IMR-90 (cell line): ENCODE measurements at regions not wholly inside any gene's neighbourhood (a gene's known extent, or its start where the extent isn't known, plus 50 kb on each side); places are given as distances from the start of the nearest gene placed in this dataset.

Experiments
- ATAC-seq: fragments of 200-7000 bp; cut with Tn5 transposase; 2 replicates; pipeline ENCODE4 v1.9.1; 2020; ENCODE audit warnings: low read depth, mild to moderate bottlenecking, moderate library complexity
- BruUV-seq: library from RNA; stranded (reverse); fragments of 400-500 nt; replicated peaks from 2 replicates; lab custom pipeline; 2021; lab: Mats Ljungman, UMichigan
- CTCF ChIA-PET: fragments of 300-600 bp; formaldehyde crosslinking; extraction: SDS; loops from one replicate; lab custom pipeline; 2021; ENCODE audit warnings: antibody characterized with exemption; lab: Yijun Ruan, JAX
- POLR2A ChIA-PET: fragments of 300-600 bp; sonication (Branson Sonifier 250); formaldehyde crosslinking; loops from one replicate; lab custom pipeline; 2022; ENCODE audit warnings: antibody characterized with exemption; ENCODE audit not compliant: unreplicated experiment; lab: Charles Lee
- DNase-seq: peaks from one replicate; pipeline ENCODE4 v3.0.0; 2013
- H2AFZ ChIP-seq: replicated peaks from 2 replicates; pipeline ENCODE3; 2013; ENCODE audit warnings: low read length, mild to moderate bottlenecking; ENCODE audit not compliant: poor library complexity
- H2AK5ac ChIP-seq: 2 replicates; pipeline ENCODE4 v1.6.1; 2013; ENCODE audit warnings: low read depth, low read length, inconsistent platforms
- H2AK9ac ChIP-seq: replicated peaks from 2 replicates; pipeline ENCODE3; 2013; ENCODE audit warnings: mild to moderate bottlenecking, low read depth, low read length, moderate library complexity; ENCODE audit not compliant: poor library complexity
- H2BK120ac ChIP-seq: 2 replicates; pipeline ENCODE4 v1.6.1; 2013; ENCODE audit warnings: low read depth, low read length, inconsistent platforms
- H2BK15ac ChIP-seq: 3 replicates; pipeline ENCODE4 v1.6.1; 2013; ENCODE audit warnings: low read depth, low read length, inconsistent platforms
- H2BK20ac ChIP-seq: 2 replicates; pipeline ENCODE4 v1.6.1; 2013; ENCODE audit warnings: low read depth, mild to moderate bottlenecking, inconsistent platforms, low read length, moderate library complexity
- H2BK5ac ChIP-seq: 2 replicates; pipeline ENCODE4 v1.6.1; 2013; ENCODE audit warnings: mild to moderate bottlenecking, low read depth, low read length, inconsistent platforms; ENCODE audit not compliant: poor library complexity, severe bottlenecking
- H3K14ac ChIP-seq: replicated peaks from 2 replicates; pipeline ENCODE4 v1.6.1; 2013; ENCODE audit warnings: low read depth, low read length, inconsistent platforms
- H3K18ac ChIP-seq: 2 replicates; pipeline ENCODE4 v1.6.1; 2013; ENCODE audit warnings: low read depth, low read length, control low read depth
- H3K23ac ChIP-seq: 2 replicates; pipeline ENCODE4 v1.6.1; 2013; ENCODE audit warnings: low read depth, low read length, inconsistent platforms
- H3K27ac ChIP-seq: 2 replicates; pipeline ENCODE4 v1.5.1; 2013; ENCODE audit warnings: mild to moderate bottlenecking, control low read depth, low read length; ENCODE audit not compliant: insufficient read depth
- H3K27me3 ChIP-seq: 2 replicates; pipeline ENCODE4 v1.6.1; 2013; ENCODE audit warnings: low read length; ENCODE audit not compliant: control insufficient read depth, insufficient read depth
- H3K36me3 ChIP-seq: 2 replicates; pipeline ENCODE4 v1.6.1; 2013; ENCODE audit warnings: low read length, mixed read lengths; ENCODE audit not compliant: control insufficient read depth, insufficient read depth
- H3K4ac ChIP-seq: 2 replicates; pipeline ENCODE4 v1.6.1; 2013; ENCODE audit warnings: low read depth, low read length, inconsistent platforms
- H3K4me1 ChIP-seq: 2 replicates; pipeline ENCODE4 v1.6.1; 2013; ENCODE audit warnings: low read length, mixed read lengths; ENCODE audit not compliant: control insufficient read depth, insufficient read depth
- H3K4me2 ChIP-seq: 2 replicates; pipeline ENCODE4 v1.6.1; 2013; ENCODE audit warnings: low read depth, mild to moderate bottlenecking, control low read depth, low read length, moderate library complexity
- H3K4me3 ChIP-seq: 2 replicates; pipeline ENCODE4 v1.5.1; 2013; ENCODE audit warnings: low read depth, mild to moderate bottlenecking, control low read depth, low read length, moderate library complexity; ENCODE audit not compliant: insufficient read depth
- H3K56ac ChIP-seq: 2 replicates; pipeline ENCODE4 v1.6.1; 2013; ENCODE audit warnings: low read length, inconsistent platforms; ENCODE audit not compliant: insufficient read depth; ENCODE audit errors: extremely low read depth
- H3K79me1 ChIP-seq, 2 experiments: 2 replicates each; pipeline ENCODE4 v1.6.1; 2013; ENCODE audit warnings: low read length in 2 of 2, inconsistent platforms in 1 of 2, low read depth in 1 of 2
- H3K9ac ChIP-seq: 2 replicates; pipeline ENCODE4 v1.6.1; 2013; ENCODE audit warnings: low read depth, low read length, control low read depth
- H3K9me1 ChIP-seq: 2 replicates; pipeline ENCODE4 v1.6.1; 2013; ENCODE audit warnings: low read length, inconsistent platforms; ENCODE audit not compliant: insufficient read depth
- H3K9me3 ChIP-seq: 2 replicates; pipeline ENCODE4 v1.6.1; 2013; ENCODE audit warnings: low read length; ENCODE audit not compliant: control insufficient read depth, insufficient read depth
- H4K20me1 ChIP-seq: 2 replicates; pipeline ENCODE4 v1.6.1; 2013; ENCODE audit warnings: low read length, inconsistent platforms; ENCODE audit not compliant: insufficient read depth
- H4K5ac ChIP-seq: 2 replicates; pipeline ENCODE4 v1.6.1; 2013; ENCODE audit warnings: mild to moderate bottlenecking, low read depth, low read length, control low read depth
- H4K8ac ChIP-seq, 2 experiments: 2 replicates each; pipeline ENCODE4 v1.6.1; 2013; ENCODE audit warnings: low read depth in 2 of 2, low read length in 2 of 2, control low read depth in 1 of 2, inconsistent platforms in 1 of 2
- H4K91ac ChIP-seq: 2 replicates; pipeline ENCODE4 v1.6.1; 2013; ENCODE audit warnings: low read depth, low read length, inconsistent platforms; ENCODE audit not compliant: insufficient read depth
- BHLHE40 ChIP-seq: fragments of 150-350 bp; IDR thresholded peaks from 2 replicates; pipeline ENCODE4 v1.6.1; 2016; ENCODE audit warnings: mild to moderate bottlenecking, low read depth, low read length
- CEBPB ChIP-seq: IDR thresholded peaks from 2 replicates; pipeline ENCODE4 v1.6.1; 2012; ENCODE audit warnings: low read depth, low read length, improper control_type of control experiment
- CHD1 ChIP-seq: IDR thresholded peaks from 2 replicates; pipeline ENCODE4 v1.6.1; 2012; ENCODE audit warnings: low read depth, low read length, improper control_type of control experiment
- ELK1 ChIP-seq: fragments of 150-350 bp; IDR thresholded peaks from 2 replicates; pipeline ENCODE4 v1.6.1; 2016; ENCODE audit warnings: low read depth, mild to moderate bottlenecking, low read length, moderate library complexity, borderline replicate concordance
- FOS ChIP-seq: fragments of 150-350 bp; IDR thresholded peaks from 2 replicates; pipeline ENCODE4 v1.6.1; 2016; ENCODE audit warnings: low read depth, low read length
- MAFK ChIP-seq: IDR thresholded peaks from 2 replicates; pipeline ENCODE4 v1.6.1; 2012; ENCODE audit warnings: low read depth, low read length, improper control_type of control experiment
- MAZ ChIP-seq: IDR thresholded peaks from 2 replicates; pipeline ENCODE4 v1.6.1; 2012; ENCODE audit warnings: low read depth, mild to moderate bottlenecking, low read length, improper control_type of control experiment, moderate library complexity, borderline replicate concordance
- MXI1 ChIP-seq: IDR thresholded peaks from 2 replicates; pipeline ENCODE4 v1.6.1; 2012; ENCODE audit warnings: low read depth, mild to moderate bottlenecking, low read length, moderate library complexity, borderline replicate concordance
- NFE2L2 ChIP-seq: fragments of 150-350 bp; IDR thresholded peaks from 2 replicates; pipeline ENCODE4 v1.6.1; 2016; ENCODE audit warnings: low read depth, mild to moderate bottlenecking, low read length
- POLR2A ChIP-seq: IDR thresholded peaks from 2 replicates; pipeline ENCODE4 v1.6.1; 2012; ENCODE audit warnings: mild to moderate bottlenecking, low read depth, low read length
- RAD21 ChIP-seq: IDR thresholded peaks from 2 replicates; pipeline ENCODE4 v1.6.1; 2012; ENCODE audit warnings: low read length, improper control_type of control experiment
- RCOR1 ChIP-seq: IDR thresholded peaks from 2 replicates; pipeline ENCODE4 v1.6.1; 2012; ENCODE audit warnings: mild to moderate bottlenecking, low read length, improper control_type of control experiment; ENCODE audit not compliant: insufficient replicate concordance
- RFX5 ChIP-seq: IDR thresholded peaks from 2 replicates; pipeline ENCODE4 v1.8.0; 2012; ENCODE audit warnings: low read depth, mild to moderate bottlenecking, low read length, moderate library complexity
- SMC3 ChIP-seq: fragments of 150-350 bp; IDR thresholded peaks from 2 replicates; pipeline ENCODE4 v1.6.1; 2016; ENCODE audit warnings: low read depth, mild to moderate bottlenecking, antibody characterized with exemption, low read length, moderate library complexity
- WGBS, 2 experiments: methylation state at CpG; one replicate each; pipeline versions ENCODE4 v1.1.5 to v1.1.7; 2013; ENCODE audit warnings: missing lambda C conversion rate in 2 of 2; ENCODE audit not compliant: insufficient read length in 1 of 2; ENCODE audit errors: extremely low coverage in 2 of 2; 5-methylcytosine and 5-hydroxymethylcytosine counted together
- dilution Hi-C: fragments of 300-500 bp; cut with HindIII; formaldehyde crosslinking; loops from one replicate; pipeline ENCODE4 v1.14.3; 2018; ENCODE audit warnings: low sequenced_read_pairs; ENCODE audit not compliant: unreplicated experiment
- in situ Hi-C: fragments of 300-500 bp; cut with MboI; formaldehyde crosslinking; loops from 3 replicates; pipeline ENCODE4 v1.14.3; 2019; ENCODE audit warnings: low sequenced_read_pairs, inconsistent platforms, mixed read lengths
- intact Hi-C: fragments of 100-400 bp; cut with micrococcal nuclease; formaldehyde crosslinking; loops from 2 replicates; pipeline ENCODE4 v1.10.0; 2022
- TF ChIP-seq, protein P1 (sequence below): conservative IDR thresholded peaks from 2 replicates; pipeline ENCODE4 v1.5.1; 2012; ENCODE audit warnings: mild to moderate bottlenecking, low read depth, low read length, improper control_type of control experiment
- TF ChIP-seq, protein P2 (sequence below): fragments of 150-350 bp; IDR thresholded peaks from 2 replicates; pipeline ENCODE4 v1.6.1; 2017; ENCODE audit warnings: mild to moderate bottlenecking, antibody characterized with exemption, low read length, low read depth

- Histone ChIP-seq H3K56ac (no peak overlapping the region), H2BK120ac (peak overlapping the region; percentile 8), H2BK5ac (no peak overlapping the region), H3K23ac (no peak overlapping the region), H2BK15ac (0 out of 3 replicates have a peak overlapping the region, but pooled peaks have one; percentile 20), H3K79me1 (no peaks in the 10 kb centered on the region), H3K4me3 (no peak overlapping the region), H3K9ac (no peak overlapping the region), H3K14ac (no peak overlapping the region), H3K4me2 (no peak overlapping the region), H3K4me1 (peaks cover 3% of the 10 kb centered on the region; the same call in 1 of the 2 replicates), H3K9me3 (no peaks in the 10 kb centered on the region), H3K9me1 (no peaks in the 10 kb centered on the region), H2AK5ac (no peak overlapping the region), H3K36me3 (no peaks in the 10 kb centered on the region), H2AK9ac (no peak overlapping the region), H3K4ac (no peak overlapping the region), H4K8ac (no peak overlapping the region), H2BK20ac (no peak overlapping the region), H3K18ac (peak overlapping the region; percentile 37), H3K27me3 (no peaks in the 10 kb centered on the region), H4K20me1 (no peaks in the 10 kb centered on the region), H2AFZ (no peak overlapping the region), H4K91ac (no peak overlapping the region), H4K5ac (peak overlapping the region; percentile 30; the same call in 1 of the 2 replicates), H3K27ac (peak overlapping the region; percentile 41; the same call in 1 of the 2 replicates)
- BruUV-seq: no TSS peak
- TF ChIP-seq MAZ (no peak), ELK1 (no peak), BHLHE40 (no peak), RFX5 (no peak), CHD1 (no peak), FOS (no peak), MXI1 (no peak), SMC3 (no peak), MAFK (no peak), CEBPB (no peak), NFE2L2 (no peak), RCOR1 (no peak), POLR2A (no peak), RAD21 (no peak)
- TF ChIP-seq, protein P1, sequence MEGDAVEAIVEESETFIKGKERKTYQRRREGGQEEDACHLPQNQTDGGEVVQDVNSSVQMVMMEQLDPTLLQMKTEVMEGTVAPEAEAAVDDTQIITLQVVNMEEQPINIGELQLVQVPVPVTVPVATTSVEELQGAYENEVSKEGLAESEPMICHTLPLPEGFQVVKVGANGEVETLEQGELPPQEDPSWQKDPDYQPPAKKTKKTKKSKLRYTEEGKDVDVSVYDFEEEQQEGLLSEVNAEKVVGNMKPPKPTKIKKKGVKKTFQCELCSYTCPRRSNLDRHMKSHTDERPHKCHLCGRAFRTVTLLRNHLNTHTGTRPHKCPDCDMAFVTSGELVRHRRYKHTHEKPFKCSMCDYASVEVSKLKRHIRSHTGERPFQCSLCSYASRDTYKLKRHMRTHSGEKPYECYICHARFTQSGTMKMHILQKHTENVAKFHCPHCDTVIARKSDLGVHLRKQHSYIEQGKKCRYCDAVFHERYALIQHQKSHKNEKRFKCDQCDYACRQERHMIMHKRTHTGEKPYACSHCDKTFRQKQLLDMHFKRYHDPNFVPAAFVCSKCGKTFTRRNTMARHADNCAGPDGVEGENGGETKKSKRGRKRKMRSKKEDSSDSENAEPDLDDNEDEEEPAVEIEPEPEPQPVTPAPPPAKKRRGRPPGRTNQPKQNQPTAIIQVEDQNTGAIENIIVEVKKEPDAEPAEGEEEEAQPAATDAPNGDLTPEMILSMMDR: no peak
- TF ChIP-seq, protein P2, sequence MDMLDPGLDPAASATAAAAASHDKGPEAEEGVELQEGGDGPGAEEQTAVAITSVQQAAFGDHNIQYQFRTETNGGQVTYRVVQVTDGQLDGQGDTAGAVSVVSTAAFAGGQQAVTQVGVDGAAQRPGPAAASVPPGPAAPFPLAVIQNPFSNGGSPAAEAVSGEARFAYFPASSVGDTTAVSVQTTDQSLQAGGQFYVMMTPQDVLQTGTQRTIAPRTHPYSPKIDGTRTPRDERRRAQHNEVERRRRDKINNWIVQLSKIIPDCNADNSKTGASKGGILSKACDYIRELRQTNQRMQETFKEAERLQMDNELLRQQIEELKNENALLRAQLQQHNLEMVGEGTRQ: no peak
- ATAC-seq (no peak), DNase-seq (no peak)
- WGBS, 2 experiments: no CpG with 5 or more reads among the region's 2 CpGs
- POLR2A ChIA-PET: no interaction called here
- intact Hi-C loops: loop anchor here (10.0 kb wide), 1 partner anchor 487 kb away; no protein-coding TSS in a partner anchor
- in situ Hi-C loops: no loop called here
- dilution Hi-C loops: no loop called here
- CTCF ChIA-PET: no interaction called here
These were observed 72.0 kb upstream of the PAPPA start for GRCh38 chr9:116081435-116082115.
